GM21723 (cell line): ENCODE measurements at regions not wholly inside any gene's neighbourhood (a gene's known extent, or its start where the extent isn't known, plus 50 kb on each side); places are given as distances from the start of the nearest gene placed in this dataset.
"Not testable (repeated sequence)": the region's sequence is repeated elsewhere in the genome, so short reads cannot be mapped to it uniquely, and the experiment has no call there.

Experiments
- ATAC-seq: cut with Tn5 transposase; IDR thresholded peaks from one replicate; pipeline ENCODE4 v1.9.1; 2021; ENCODE audit warnings: mild to moderate bottlenecking, moderate library complexity; ENCODE audit not compliant: unreplicated experiment

DNA sequence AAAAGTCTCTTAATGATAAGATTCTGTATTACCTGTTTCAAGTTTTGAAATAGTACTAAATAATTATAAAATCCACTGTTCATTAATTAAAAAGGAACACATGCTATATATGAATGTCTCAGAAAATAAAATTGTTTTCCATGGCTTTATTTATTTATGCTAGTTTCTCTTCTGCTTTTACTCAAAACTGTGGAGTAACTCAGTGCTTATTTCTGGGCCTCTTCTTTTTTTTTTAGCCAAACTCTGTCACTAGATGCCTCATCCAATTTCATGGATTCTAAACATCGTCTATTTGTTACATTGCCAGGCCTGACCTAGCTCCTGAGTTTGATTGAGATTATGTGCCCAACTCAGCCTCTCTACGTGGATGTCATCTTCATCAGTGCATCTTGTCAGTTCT lies 1509.7 kb downstream of the MAT2B start:
- ATAC-seq: no peak

DNA sequence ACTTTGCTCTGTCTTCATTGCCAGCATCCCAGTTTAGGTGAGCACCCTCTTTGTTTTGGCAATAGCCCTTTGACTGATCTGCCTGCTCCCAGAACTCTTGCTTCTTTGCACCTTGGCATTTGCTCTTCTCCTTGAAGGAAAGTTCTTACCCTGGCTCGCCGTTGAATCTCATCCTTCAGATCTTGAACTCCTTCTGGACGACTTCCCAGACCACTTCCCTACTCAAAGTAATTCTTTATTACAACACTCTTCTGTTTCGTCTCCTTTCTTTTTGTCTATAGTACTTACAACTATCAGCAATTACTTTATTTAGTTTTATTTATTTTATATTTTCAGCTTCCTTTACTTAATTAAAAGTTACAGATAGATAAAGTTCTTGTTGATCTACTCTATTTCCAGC lies 1510.1 kb downstream of the MAT2B start:
- no peak for ATAC-seq

DNA sequence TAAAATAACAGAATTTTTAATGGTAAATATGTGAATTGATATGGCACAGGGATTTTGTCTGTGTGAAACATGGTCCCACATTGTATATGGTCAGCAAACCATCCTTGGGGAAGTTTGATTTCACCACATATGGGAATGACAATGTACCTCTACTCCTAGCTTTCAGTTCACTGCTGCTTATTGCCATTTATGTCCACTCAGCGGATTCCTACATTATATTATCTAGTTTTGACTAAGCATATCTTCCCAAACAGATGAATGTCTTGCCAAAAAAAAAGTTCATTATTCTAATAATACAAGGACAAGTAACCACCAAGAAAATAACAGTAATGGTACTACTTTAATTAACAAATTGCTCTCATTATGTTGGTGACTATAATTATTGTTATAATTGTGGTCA lies 1521.6 kb downstream of the MAT2B start:
- ATAC-seq: no peak

DNA sequence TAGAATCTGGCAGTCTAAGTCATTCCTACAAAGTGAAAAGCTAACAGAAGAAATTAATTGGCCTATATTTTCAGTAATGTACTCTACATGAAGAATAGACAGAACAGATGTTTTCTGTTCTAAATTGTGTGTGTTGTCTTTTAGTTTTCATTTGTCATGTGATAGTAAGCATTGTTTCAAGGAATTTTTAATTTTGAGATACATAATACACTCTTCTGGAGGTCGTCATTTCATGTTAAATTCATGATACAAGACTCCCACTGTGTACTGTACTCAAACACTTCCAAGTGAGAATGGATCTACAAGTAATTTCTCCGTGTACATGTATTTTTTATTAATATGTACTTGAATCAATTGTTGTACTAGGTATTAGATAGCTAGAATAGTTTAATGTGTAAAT lies 1522.9 kb downstream of the MAT2B start:
- ATAC-seq: no peak

DNA sequence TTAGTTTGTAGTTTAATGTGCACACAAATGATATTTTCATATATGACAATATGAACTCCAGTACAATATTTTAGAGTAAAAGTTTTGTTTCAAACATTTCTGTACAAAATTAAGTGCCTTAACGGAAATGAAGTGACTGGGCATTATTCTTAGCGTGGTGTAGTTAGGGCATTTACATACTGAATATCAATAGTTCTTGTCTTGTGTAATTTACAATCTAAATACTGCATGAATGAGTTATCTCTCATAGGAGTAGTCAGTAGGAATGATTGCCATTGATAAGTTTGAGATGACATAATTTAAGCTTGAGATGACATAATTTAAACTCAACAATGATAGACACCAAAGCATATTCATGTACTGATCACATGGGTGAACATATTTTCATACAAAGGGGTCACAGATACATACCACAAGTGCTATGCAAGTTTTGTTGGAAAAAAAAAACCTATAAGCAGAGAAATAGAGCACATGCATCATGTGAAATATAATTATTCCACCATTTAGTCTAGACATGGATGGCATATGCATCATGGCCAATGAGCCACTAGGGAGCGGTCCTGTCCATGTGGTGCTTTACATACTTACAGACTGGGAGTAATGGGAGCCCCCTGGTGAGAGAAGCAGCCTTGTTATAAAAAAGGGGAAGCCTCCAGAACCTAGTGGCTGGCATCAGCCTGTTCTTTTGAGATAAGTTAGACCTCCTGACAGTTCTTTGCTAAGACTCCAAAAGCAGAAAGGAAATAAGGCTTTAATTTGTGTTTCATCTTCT lies 1523.9 kb downstream of the MAT2B start:
- ATAC-seq: no peak

DNA sequence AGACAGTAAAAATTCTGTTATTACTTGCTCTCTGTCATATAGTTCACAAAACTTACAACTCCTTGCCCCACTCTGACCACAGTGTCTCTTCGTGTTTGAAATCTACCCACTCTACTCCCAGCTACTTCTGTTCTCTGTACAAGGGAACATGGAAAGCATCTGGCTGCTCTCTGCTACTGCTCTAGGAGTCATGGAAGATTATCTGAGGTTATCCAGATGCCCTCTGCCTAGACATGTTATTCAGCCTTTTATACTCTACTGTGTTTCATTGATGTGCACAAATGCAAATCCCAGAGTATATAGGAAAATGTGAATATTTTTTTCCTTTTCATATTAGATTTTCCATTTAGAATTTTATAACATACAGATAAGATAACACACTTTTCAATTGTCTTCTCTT lies 1525.6 kb downstream of the MAT2B start:
- no peak for ATAC-seq

DNA sequence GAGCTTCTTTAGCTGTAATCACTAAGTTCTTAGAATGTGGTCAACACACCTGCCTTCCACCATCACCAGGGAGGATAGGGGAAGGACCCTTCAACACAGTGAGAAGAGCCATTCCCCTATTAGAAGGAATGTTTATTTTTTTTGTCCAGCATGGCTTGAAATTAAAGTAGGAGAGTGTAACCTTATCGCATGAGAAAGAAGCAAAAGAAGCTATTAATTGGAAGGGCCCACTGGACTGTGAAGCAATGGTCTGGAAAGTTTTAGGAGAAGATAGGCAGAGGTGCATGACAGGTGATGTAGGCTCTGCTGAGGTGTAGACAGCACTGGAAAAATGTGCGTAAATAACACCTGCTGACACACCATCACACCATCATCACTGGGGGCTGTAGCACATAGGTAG lies 1526.0 kb downstream of the MAT2B start:
- no peak for ATAC-seq

DNA sequence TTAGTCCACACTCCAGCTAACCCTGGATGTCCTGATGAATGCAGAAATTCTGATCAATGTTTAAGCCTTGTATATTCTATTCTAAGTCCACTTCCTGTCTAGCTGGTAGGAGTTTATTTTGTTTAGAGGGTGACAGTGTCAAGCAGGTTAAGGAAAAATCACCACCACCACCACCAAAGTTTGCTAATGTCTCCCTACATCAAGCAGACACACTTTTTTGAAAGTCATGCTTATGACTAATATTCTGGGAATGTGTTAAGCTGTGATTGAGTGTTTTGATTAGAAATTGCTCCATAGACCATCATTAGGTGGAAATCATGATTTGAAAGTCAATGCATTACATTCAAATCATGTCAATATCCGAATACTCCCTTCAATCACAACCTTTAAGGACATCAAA lies 1530.1 kb downstream of the MAT2B start:
- no peak for ATAC-seq

DNA sequence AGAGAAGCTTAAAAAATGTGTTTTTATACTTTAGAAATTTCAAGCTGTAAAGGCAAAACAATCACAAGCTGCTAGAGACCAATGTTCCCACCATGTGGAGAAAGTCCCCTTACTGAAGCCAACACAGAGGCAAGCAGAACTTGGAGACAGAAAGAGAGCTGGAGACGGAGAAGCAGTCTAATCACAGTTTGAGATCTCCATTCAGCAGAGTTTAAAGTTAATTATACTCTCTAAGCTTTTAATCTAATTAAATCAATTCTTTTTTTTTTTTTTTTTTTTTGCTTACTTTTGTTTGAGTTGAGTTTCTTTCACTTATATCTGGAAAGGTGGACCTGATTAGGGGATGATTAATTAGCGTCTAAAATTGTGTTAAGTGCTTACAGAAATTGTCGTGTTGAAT lies 1534.3 kb downstream of the MAT2B start:
- ATAC-seq: no peak

DNA sequence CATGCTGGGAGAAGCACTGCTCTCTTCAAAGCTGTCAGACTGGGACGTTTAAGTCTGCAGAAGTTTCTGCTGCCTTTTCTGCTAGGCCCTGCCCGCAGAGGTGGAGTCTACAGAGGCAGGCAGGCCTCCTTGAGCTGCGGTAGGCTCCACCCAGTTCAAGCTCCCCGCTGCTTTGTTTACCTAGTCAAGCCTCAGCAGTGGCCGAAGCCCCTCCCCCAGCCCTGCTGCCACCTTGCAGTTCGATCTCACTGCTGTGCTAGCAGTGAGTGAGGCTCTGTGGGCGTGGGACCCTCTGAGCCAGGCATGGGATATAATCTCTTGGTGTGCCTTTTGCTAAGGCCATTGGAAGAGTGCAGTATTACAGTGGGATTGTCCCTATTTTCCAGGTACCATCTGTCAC lies 1540.5 kb downstream of the MAT2B start:
- ATAC-seq: not testable (repeated sequence)

DNA sequence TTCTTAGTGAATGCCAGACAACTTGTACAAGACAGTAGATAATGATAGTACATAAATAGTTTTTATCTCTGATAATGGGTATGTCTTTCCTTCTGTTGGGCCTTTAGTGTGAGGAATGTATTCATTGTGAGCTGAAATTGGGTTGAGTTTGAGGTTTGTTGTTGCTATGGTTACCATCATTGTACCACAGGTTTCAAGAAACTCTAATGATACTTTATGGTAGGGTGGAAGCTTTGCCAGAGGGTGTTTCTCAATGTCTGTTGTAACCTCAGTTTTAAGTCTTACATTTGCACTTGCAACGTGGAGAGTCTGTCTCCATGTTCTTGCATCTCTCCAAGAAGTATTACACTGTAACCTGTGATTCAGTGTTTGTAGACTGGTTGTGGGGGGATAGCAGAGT lies 1550.1 kb downstream of the MAT2B start:
- no peak for ATAC-seq

DNA sequence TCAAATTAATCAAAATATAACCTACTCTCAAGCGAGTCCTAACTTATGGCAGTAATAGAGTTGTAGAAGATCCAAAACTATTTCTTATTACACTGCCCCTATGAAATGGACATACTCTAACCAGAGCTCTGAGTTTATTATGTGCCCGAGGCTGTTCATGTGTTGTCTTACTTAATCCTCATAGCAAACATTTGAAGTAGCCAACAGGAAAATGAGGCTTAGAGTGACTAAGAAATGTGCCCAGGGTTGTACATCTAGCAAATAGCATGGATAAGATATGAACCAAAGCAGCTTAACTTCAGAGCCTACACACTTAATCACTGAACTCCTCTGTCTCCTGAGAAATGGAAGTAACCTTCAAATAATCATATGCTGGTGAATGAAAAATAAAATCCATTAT lies 1551.7 kb downstream of the MAT2B start:
- ATAC-seq: no peak

DNA sequence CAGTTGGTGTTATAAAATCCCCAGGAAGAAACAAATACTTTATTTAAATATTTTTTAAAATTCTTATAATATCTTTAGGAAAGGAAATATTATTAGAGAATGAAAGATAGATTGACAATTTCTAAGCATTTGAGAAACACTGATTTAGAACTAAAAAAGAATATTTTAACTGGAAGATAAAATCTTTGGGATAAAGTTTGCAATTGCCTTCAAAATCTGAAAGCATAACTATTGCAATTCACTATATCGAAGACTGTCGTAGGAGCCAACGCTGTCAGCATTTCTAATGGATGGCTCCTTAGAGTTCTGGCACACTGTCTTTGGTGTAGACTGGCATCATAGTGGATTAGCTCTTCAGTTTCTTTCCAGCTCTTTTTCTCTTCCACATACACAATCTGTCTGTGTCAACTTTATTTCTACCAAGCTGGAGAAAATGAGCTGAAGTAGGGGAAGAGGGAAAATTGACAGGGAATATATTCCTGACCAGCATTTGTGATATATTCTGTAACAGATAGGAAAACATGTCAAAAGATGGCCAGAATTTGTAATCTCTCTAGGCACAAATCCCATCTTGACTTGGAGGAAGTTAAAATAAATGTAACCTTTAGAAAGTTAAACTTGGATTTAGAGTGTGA lies 1561.4 kb downstream of the MAT2B start:
- ATAC-seq: no peak

DNA sequence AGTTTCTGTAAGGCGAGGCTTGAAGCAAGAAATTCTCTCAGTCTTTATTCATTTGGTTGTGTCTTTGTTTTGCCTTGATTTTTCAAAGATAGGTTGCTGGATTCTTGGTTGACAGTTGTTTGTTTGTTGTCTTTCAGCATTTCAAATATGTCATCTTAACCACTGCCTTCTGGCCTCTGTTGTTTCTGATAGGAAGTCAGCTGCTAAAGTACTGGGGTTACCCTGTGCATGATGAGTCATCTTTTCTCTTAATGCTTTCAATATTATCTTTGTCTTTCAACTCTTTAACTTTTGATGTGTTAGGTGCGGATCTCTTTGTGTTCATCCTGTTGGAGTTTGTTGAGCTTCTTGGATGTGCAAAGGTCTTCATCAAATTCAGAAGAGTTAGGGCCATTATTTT lies 1571.3 kb downstream of the MAT2B start:
- no peak for ATAC-seq

DNA sequence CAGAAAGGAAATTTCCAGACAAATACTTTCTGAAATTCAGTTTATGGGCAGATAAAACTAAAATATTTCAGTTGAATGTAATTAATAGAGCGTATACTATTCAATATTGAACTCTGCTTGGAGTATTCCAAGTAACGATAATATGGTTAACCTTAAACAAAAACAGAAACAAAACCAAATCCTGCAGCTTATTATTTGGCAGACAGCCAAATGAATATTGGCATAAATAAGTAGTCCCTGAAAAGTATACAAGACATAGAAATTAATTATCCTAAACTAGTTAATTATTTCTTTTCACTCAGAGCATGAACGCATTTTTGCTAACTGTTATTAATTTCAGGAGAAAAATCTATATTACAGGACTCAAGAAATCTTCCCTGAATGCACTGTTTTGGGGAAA lies 1574.0 kb downstream of the MAT2B start:
- ATAC-seq: no peak

DNA sequence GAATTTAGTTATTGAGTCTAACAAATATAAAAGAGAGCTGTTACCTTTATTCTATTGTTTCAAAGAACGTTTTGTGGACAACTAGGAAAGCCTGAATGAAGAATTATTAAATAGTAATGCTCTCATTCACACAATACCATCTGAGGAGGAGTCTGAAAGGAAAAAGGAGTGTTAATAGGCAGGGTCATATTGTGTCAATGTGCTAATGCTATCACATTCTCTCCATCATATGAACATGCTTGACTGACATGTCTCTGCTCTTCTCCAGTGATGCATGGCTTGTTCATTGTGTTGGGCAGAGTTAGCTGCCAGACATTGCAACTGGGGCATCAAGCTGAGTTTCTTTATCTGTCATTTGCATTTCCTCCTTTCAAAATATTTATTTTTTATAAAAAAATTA lies 1578.0 kb downstream of the MAT2B start:
- ATAC-seq: no peak

DNA sequence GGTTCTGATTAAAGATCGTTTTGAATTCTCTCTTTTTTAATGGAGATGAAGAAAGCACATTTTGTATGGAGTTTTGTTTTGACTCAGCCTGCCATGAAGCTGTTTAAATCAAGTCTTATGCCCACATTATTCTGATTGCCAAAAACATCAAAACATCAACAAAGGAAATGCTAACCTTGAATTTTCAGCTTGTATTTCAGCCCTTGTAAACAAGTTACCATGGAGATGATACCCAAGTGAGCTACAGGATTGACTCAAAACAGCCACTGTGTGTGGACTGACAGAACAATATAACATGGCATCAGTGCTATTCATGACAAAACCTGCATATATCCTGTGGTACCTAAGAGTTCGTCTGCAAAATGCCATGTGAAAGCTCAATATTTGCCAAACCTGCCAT lies 1581.0 kb downstream of the MAT2B start:
- ATAC-seq: no peak

DNA sequence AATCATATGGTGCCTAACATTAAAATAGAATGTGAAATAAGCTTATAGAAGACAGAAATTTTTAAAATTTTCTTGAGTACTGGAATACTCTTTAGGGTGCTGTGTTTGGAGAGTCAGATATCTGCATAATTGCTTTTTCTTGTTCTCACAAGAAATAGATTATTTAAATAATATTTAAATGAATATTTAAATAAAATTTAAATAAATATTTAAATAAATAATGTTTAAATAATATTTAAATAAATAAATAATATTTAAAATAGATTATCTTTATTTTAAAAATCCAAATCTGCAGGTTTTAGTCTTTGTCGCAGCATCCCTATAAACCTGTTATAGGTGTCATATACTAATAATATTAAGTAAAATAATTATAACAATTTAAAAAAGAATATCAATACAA lies 1589.4 kb downstream of the MAT2B start:
- no peak for ATAC-seq

DNA sequence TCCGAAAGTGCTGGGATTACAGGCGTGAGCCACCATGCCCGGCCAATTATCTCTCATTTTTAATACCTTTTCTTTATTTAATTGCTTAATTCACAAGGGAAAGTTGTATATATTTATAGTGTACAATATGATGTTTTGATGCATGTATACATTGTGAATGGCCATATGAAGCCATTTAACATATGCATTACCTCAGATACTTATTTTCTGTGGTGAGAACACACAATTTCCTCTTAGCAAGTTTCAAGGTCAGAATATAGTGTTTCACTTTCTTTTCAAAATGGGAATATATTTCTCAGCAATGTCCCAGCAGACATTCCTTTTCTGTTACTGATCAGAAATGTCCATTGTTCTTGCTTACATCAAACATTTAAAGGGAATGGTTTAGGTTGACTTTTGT lies 1596.3 kb downstream of the MAT2B start:
- ATAC-seq: no peak

DNA sequence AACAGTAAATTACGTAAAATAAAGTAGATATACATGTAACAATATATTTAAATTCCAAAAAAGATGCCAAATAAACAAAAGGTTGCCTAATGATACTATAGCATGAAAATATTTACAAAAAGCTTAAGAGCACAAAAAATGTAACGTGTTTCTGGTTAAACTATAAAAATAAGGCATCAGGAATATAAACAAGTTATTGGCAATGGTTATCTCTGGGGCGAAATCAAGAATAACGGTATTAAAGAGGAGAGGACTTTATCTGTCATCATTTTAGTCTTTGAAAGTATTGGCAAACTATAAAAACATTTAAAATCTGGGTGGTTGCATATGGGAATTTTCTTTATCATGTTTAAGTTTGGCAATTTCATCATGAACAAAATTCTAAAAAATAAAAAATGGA lies 1599.2 kb downstream of the MAT2B start:
- ATAC-seq: no peak

DNA sequence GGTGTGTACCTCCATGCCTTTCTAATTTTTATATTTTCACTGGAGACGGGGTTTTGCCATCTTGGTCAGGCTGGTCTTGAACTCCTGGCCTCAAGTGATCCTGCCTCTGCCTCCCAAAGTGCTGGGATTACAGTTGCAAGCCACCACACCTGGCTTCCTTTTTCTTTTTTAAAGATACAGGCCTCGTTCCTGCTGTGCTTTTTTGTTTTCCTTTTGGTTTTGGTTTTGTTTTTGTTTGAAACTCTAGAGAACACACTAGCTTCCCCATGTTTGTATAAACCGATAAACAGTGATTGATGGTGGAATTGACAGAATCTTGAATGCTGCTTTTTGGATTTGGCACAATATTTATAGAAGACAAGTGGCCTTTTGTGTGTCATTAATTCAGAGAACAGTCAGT lies 1603.4 kb downstream of the MAT2B start:
- no peak for ATAC-seq

DNA sequence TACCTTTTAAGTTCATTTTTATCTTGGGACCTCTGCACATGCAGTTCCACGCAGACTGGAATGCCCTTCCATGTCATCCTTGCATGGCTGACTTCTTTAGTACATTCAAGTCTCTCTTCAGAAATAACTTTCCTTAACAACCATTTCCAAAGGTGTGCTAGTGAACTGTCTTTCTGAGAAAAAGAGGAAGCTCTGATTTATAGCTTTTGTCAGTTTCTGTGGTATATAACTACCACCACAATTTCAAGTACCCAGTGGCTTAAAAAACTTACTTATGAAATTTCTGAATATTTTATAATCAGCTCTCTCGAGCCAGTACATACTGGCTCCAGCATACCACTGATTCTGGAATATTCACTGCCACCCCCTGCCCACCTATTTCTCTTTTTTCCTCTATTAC lies 1613.8 kb downstream of the MAT2B start:
- no peak for ATAC-seq

DNA sequence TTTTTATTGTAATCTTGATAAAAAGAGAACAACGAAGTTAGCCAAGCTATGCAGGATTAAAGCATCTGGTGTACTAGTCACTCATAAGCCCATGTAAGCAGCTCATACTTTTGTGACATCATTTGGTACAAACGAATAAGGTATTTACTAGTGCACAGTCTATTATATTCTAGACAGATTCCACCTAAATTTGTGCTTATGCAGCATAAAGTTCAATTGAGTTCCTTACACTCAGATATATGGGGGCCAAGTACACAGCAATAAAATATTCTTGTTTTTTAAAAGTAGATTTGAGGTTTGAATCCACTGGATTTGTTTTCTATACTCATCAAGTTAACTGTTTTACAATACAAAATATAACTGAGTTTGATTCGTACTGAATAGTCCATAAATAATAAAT lies 1621.2 kb downstream of the MAT2B start:
- ATAC-seq: no peak
